ENCODE measurements at regions not wholly inside any gene's neighbourhood (a gene's known extent, or its start where the extent isn't known, plus 50 kb on each side); places are given as distances from the start of the nearest gene placed in this dataset.

GRCh38 chr10:128605180-128605579, 479.0 kb upstream of the MKI67 start:
- no peak overlapping the region for H3K4me3 ChIP-seq (replicated peaks; ENCODE audit: low read depth, low read length)
- TF ChIP-seq CTCF (IDR thresholded peaks at IDR 0.05; ENCODE audit: low read length, missing control alignments): no peak

GRCh38 chr10:128606055-128606454, 479.8 kb upstream of the MKI67 start:
- H3K4me3 ChIP-seq (replicated peaks; ENCODE audit: low read depth, low read length): no peak overlapping the region
- no peak for TF ChIP-seq CTCF (IDR thresholded peaks at IDR 0.05; ENCODE audit: low read length, missing control alignments)
- no peak for DNase-seq (ENCODE audit: low read depth)

More at GRCh38 chr10:128605180-128605579, 479.0 kb upstream of the MKI67 start:
- no peak for DNase-seq (ENCODE audit: low read depth)

- H3K4me3 ChIP-seq (replicated peaks; ENCODE audit: low read depth, low read length): no peak overlapping the region
- no peak for DNase-seq (ENCODE audit: low read depth)
- TF ChIP-seq CTCF (IDR thresholded peaks at IDR 0.05; ENCODE audit: low read length, missing control alignments): no peak
Measured at GRCh38 chr10:128608791-128609190, 482.6 kb upstream of the MKI67 start.

- no peak for DNase-seq (ENCODE audit: low read depth)
- TF ChIP-seq CTCF (IDR thresholded peaks at IDR 0.05; ENCODE audit: low read length, missing control alignments): no peak
- no peak overlapping the region for H3K4me3 ChIP-seq (replicated peaks; ENCODE audit: low read depth, low read length)
Measured at GRCh38 chr10:128609460-128609859, 483.2 kb upstream of the MKI67 start.

GRCh38 chr10:128610113-128610512, 483.9 kb upstream of the MKI67 start:
- H3K4me3 ChIP-seq (replicated peaks; ENCODE audit: low read depth, low read length): no peak overlapping the region
- DNase-seq (ENCODE audit: low read depth): no peak
- no peak for TF ChIP-seq CTCF (IDR thresholded peaks at IDR 0.05; ENCODE audit: low read length, missing control alignments)

- no peak overlapping the region for H3K4me3 ChIP-seq (replicated peaks; ENCODE audit: low read depth, low read length)
- TF ChIP-seq CTCF (IDR thresholded peaks at IDR 0.05; ENCODE audit: low read length, missing control alignments): no peak
Measured at GRCh38 chr10:128612195-128612594, 486.0 kb upstream of the MKI67 start.

GRCh38 chr10:128612631-128613030, 486.4 kb upstream of the MKI67 start:
- TF ChIP-seq CTCF (IDR thresholded peaks at IDR 0.05; ENCODE audit: low read length, missing control alignments): no peak
- no peak overlapping the region for H3K4me3 ChIP-seq (replicated peaks; ENCODE audit: low read depth, low read length)
- no peak for DNase-seq (ENCODE audit: low read depth)

More at GRCh38 chr10:128612195-128612594, 486.0 kb upstream of the MKI67 start:
- DNase-seq (ENCODE audit: low read depth): no peak

Data from fibroblast of pulmonary artery (primary cell).